Endothelial cell of umbilical vein (primary cell): ENCODE measurements at regions not wholly inside any gene's neighbourhood (a gene's known extent, or its start where the extent isn't known, plus 50 kb on each side); places are given as distances from the start of the nearest gene placed in this dataset.
"Not testable (repeated sequence)": the region's sequence is repeated elsewhere in the genome, so short reads cannot be mapped to it uniquely, and the experiment has no call there.

Source experiments
- BruUV-seq: library from RNA; stranded (reverse); fragments of 400-500 nt; replicated peaks from 2 replicates; lab custom pipeline; 2021; lab: Mats Ljungman, UMichigan
- CTCF ChIA-PET: fragments of 300-600, 350-600 bp; sonication (Branson Sonifier 250); formaldehyde crosslinking; loops from one replicate; lab custom pipeline; 2021; ENCODE audit warnings: antibody characterized with exemption, inconsistent platforms; lab: Charles Lee
- POLR2A ChIA-PET: fragments of 300-600, 350-600 bp; sonication (Branson Sonifier 250); formaldehyde crosslinking; loops from one replicate; lab custom pipeline; 2021; ENCODE audit warnings: antibody characterized with exemption, inconsistent platforms; lab: Charles Lee
- DNase-seq: peaks from one replicate; pipeline ENCODE4 v3.0.0-alpha.2; 2011; ENCODE audit warnings: low read depth, low spot score
- FAIRE-seq: peaks from 2 replicates; lab custom pipeline; 2011; peaks lifted over from hg19 to GRCh38; lab: Jason Lieb, UNC
- H2AFZ ChIP-seq: 2 replicates; pipeline ENCODE4 v1.6.0; 2012; ENCODE audit warnings: low read depth, low read length, control low read depth, inconsistent platforms
- H3K27ac ChIP-seq: 2 replicates; pipeline ENCODE4 v1.5.1; 2011; ENCODE audit warnings: low read depth, mild to moderate bottlenecking, control low read depth, low read length, moderate library complexity; ENCODE audit not compliant: insufficient read depth
- H3K27me3 ChIP-seq, 2 experiments: 2 replicates each; pipeline versions ENCODE4 v1.6.0 to v1.6.1; 2011; ENCODE audit warnings: low read length in 2 of 2, mixed read lengths in 1 of 2; ENCODE audit not compliant: control insufficient read depth in 2 of 2, insufficient read depth in 2 of 2
- H3K36me3 ChIP-seq, 2 experiments: 2 replicates in 1 of 2; 3 replicates in 1 of 2; pipeline ENCODE4 v1.5.1; 2011; ENCODE audit warnings: low read length in 2 of 2, mild to moderate bottlenecking in 1 of 2, moderate library complexity in 1 of 2; ENCODE audit not compliant: control insufficient read depth in 2 of 2, insufficient read depth in 2 of 2; ENCODE audit errors: extremely low read depth in 1 of 2
- H3K4me1 ChIP-seq: 3 replicates; pipeline ENCODE4 v1.5.1; 2011; ENCODE audit warnings: mild to moderate bottlenecking, low read length; ENCODE audit not compliant: control insufficient read depth, insufficient read depth; ENCODE audit errors: extremely low read depth
- H3K4me2 ChIP-seq: 2 replicates; pipeline ENCODE4 v1.6.1; 2011; ENCODE audit warnings: low read length, control low read depth, mixed read lengths; ENCODE audit not compliant: insufficient read depth
- H3K4me3 ChIP-seq, 3 experiments: fragments of 200-600 bp in 1 of 3; sonication (generic), shearing (Covaris generic) in 1 of 3; replicated peaks in 1 of 3; 2 replicates each; pipeline ENCODE4 v1.5.1; 2011 to 2016; ENCODE audit warnings: control low read depth in 3 of 3, low read length in 3 of 3, mild to moderate bottlenecking in 2 of 3, inconsistent platforms in 1 of 3, low read depth in 1 of 3, moderate library complexity in 1 of 3; ENCODE audit not compliant: insufficient read depth in 1 of 3
- H3K79me2 ChIP-seq: 2 replicates; pipeline ENCODE4 v1.6.0; 2012; ENCODE audit warnings: low read length, inconsistent platforms; ENCODE audit not compliant: control insufficient read depth, insufficient read depth
- H3K9ac ChIP-seq: replicated peaks from 2 replicates; pipeline ENCODE3; 2011; ENCODE audit warnings: low read length, control low read depth; ENCODE audit not compliant: insufficient read depth; ENCODE audit errors: extremely low read depth
- H3K9me1 ChIP-seq: replicated peaks from 3 replicates; pipeline ENCODE4 v1.6.0; 2011; ENCODE audit warnings: mild to moderate bottlenecking, low read length; ENCODE audit not compliant: control insufficient read depth, insufficient read depth; ENCODE audit errors: extremely low read depth
- H3K9me3 ChIP-seq: replicated peaks from 2 replicates; pipeline ENCODE4 v1.5.1; 2012; ENCODE audit warnings: low read length, inconsistent platforms; ENCODE audit not compliant: control insufficient read depth, insufficient read depth
- H4K20me1 ChIP-seq: replicated peaks from 2 replicates; pipeline ENCODE3; 2011; ENCODE audit warnings: mild to moderate bottlenecking, low read length; ENCODE audit not compliant: control insufficient read depth, insufficient read depth; ENCODE audit errors: extremely low read depth
- CTCF ChIP-seq, 2 donors: IDR thresholded peaks; 1 replicate in 1 of 2; 2 replicates in 1 of 2; pipeline ENCODE4 v1.5.1; 2011; ENCODE audit warnings: low read length in 2 of 2, mild to moderate bottlenecking in 2 of 2, moderate library complexity in 2 of 2, control low read depth in 1 of 2, inconsistent platforms in 1 of 2, low read depth in 1 of 2; ENCODE audit not compliant: insufficient read depth in 1 of 2; ENCODE audit errors: extremely low read depth in 1 of 2
- EZH2 ChIP-seq: IDR thresholded peaks from 2 replicates; pipeline ENCODE4 v1.6.1; 2012; ENCODE audit warnings: borderline replicate concordance, low read depth, mild to moderate bottlenecking, moderate library complexity, low read length, inconsistent platforms; ENCODE audit not compliant: severe bottlenecking
- FOS ChIP-seq: IDR thresholded peaks from 2 replicates; pipeline ENCODE4 v1.6.1; 2011; ENCODE audit warnings: mild to moderate bottlenecking, low read length, moderate library complexity, borderline replicate concordance; ENCODE audit not compliant: insufficient read depth
- GATA2 ChIP-seq: IDR thresholded peaks from 2 replicates; pipeline ENCODE4 v1.7.0; 2011; ENCODE audit warnings: low read depth, mild to moderate bottlenecking, moderate library complexity, mixed read lengths, low read length; ENCODE audit not compliant: insufficient read length, insufficient read depth
- JUN ChIP-seq: IDR thresholded peaks from 2 replicates; pipeline ENCODE4 v1.6.1; 2011; ENCODE audit warnings: borderline replicate concordance, low read depth; ENCODE audit not compliant: insufficient read length, insufficient read depth
- MAX ChIP-seq: IDR thresholded peaks from 2 replicates; pipeline ENCODE4 v1.6.1; 2011; ENCODE audit not compliant: insufficient read depth, insufficient read length
- MYC ChIP-seq: IDR thresholded peaks from one replicate; pipeline ENCODE4 v1.6.1; 2011; ENCODE audit warnings: mild to moderate bottlenecking, low read depth, low read length
- POLR2A ChIP-seq: IDR thresholded peaks from 2 replicates; pipeline ENCODE4 v1.6.1; 2012; ENCODE audit warnings: low read depth, mild to moderate bottlenecking, control low read depth, low read length
- POLR2AphosphoS5 ChIP-seq: IDR thresholded peaks from 2 replicates; pipeline ENCODE4 v1.6.1; 2012; ENCODE audit warnings: low read depth, mild to moderate bottlenecking, control low read depth, low read length, moderate library complexity; ENCODE audit not compliant: insufficient read depth
- dilution Hi-C: fragments of 300-500 bp; cut with MboI; formaldehyde crosslinking; loops from one replicate; pipeline ENCODE4 v1.15.0; 2019; ENCODE audit warnings: low sequenced_read_pairs; ENCODE audit not compliant: extremely low pct_ligation_motif_present
- intact Hi-C: fragments of 100-400 bp; cut with micrococcal nuclease; formaldehyde crosslinking; loops from one replicate; pipeline ENCODE4 v1.10.0; 2022

- H3K4me2 ChIP-seq, H3K27ac ChIP-seq, intact Hi-C loops, FAIRE-seq, H3K9ac ChIP-seq, H3K4me3 ChIP-seq, H2AFZ ChIP-seq, POLR2A ChIA-PET, H3K4me1 ChIP-seq, dilution Hi-C loops, H3K79me2 ChIP-seq, H3K36me3 ChIP-seq, CTCF ChIA-PET, H3K9me1 ChIP-seq, DNase-seq, H4K20me1 ChIP-seq, H3K9me3 ChIP-seq, H3K27me3 ChIP-seq, BruUV-seq: not testable (repeated sequence)
These were observed 303.3 kb upstream of the GRM3 start for GRCh38 chr7:86340407-86340806.

- FAIRE-seq (no peak), DNase-seq (no peak)
- Histone ChIP-seq H3K9me1 (no peaks in the 10 kb centered on the region), H3K79me2 (no peaks in the 10 kb centered on the region), H3K4me1 (no peaks in the 10 kb centered on the region), H2AFZ (no peak overlapping the region), H3K27me3 (no peaks in the 10 kb centered on the region), H3K9me3 (peaks cover 1% of the 10 kb centered on the region), H3K4me2 (no peak overlapping the region), H3K9ac (no peak overlapping the region), H3K36me3 (no peaks in the 10 kb centered on the region), H3K27ac (no peak overlapping the region), H3K4me3 (no peak overlapping the region), H4K20me1 (no peaks in the 10 kb centered on the region)
- TF ChIP-seq MAX (no peak), CTCF (IDR thresholded peaks at IDR 0.05; ENCODE audit: extremely low read depth in 1 of 2, insufficient read depth in 1 of 2, low read depth in 1 of 2, low read length in 2 of 2) (no peak), GATA2 (no peak), EZH2 (no peak), JUN (no peak), POLR2AphosphoS5 (no peak), FOS (no peak), MYC (no peak), POLR2A (no peak)
- intact Hi-C loops, result no loop called here
- no TSS peak for BruUV-seq
- dilution Hi-C loops, result no loop called here
- POLR2A ChIA-PET, result no interaction called here
- CTCF ChIA-PET, result no interaction called here
These were observed 304.7 kb upstream of the GRM3 start for GRCh38 chr7:86339051-86339450.
